ENCODE measurements at regions not wholly inside any gene's neighbourhood (a gene's known extent, or its start where the extent isn't known, plus 50 kb on each side); places are given as distances from the start of the nearest gene placed in this dataset.

- TF ChIP-seq ZNF280B (CRISPR knock-in tag; IDR thresholded peaks at IDR 0.05) (no peak), ZBTB33 (CRISPR knock-in tag; IDR thresholded peaks at IDR 0.05) (no peak), SMARCC2 (IDR thresholded peaks at IDR 0.05; ENCODE audit: low read depth) (no peak)
Measured at GRCh38 chr18:48462510-48462909, 53.3 kb upstream of the ZBTB7C start.

All from K562 (cell line).